ENCODE measurements at regions not wholly inside any gene's neighbourhood (a gene's known extent, or its start where the extent isn't known, plus 50 kb on each side); places are given as distances from the start of the nearest gene placed in this dataset.

DNA sequence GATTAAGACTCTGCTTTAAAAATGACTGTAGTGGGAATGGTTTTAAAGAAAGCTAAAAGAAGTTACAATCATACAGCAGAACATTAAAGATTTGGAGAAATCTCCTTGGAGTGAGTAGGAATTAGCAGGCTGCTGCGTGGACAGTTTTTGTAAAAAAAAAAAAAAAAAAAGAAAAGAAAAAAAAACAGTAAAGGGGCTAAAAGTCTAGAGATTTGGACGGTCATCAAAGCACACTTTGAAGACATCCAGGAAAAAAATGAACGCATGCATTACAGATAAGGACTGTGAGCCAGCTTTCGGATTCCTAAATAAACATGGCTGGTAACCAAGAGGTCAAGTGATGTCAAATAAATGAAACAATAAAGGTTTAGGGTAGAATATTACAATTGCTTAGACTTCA, 1700.6 kb downstream of the PCDH9 start:
- TF ChIP-seq ATF1 (CRISPR knock-in tag; IDR thresholded peaks at IDR 0.05) (no peak), HMGXB4 (CRISPR knock-in tag; IDR thresholded peaks at IDR 0.05) (no peak), FOXK1 (CRISPR knock-in tag; IDR thresholded peaks at IDR 0.05) (no peak), RORB (CRISPR knock-in tag; IDR thresholded peaks at IDR 0.05) (no peak), NFATC4 (CRISPR knock-in tag; IDR thresholded peaks at IDR 0.05) (no peak)
- TF ChIP-seq, protein P1, sequence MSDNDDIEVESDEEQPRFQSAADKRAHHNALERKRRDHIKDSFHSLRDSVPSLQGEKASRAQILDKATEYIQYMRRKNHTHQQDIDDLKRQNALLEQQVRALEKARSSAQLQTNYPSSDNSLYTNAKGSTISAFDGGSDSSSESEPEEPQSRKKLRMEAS (CRISPR knock-in tag; IDR thresholded peaks at IDR 0.05), result no peak
- TF ChIP-seq, protein P2, sequence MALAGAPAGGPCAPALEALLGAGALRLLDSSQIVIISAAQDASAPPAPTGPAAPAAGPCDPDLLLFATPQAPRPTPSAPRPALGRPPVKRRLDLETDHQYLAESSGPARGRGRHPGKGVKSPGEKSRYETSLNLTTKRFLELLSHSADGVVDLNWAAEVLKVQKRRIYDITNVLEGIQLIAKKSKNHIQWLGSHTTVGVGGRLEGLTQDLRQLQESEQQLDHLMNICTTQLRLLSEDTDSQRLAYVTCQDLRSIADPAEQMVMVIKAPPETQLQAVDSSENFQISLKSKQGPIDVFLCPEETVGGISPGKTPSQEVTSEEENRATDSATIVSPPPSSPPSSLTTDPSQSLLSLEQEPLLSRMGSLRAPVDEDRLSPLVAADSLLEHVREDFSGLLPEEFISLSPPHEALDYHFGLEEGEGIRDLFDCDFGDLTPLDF (CRISPR knock-in tag; IDR thresholded peaks at IDR 0.05), result no peak
- no peaks in the 10 kb centered on the region for H3K27me3 Mint-ChIP-seq (ENCODE audit: low read depth)
- ATAC-seq (no peak), DNase-seq (ENCODE audit: low spot score) (no peak)
- H3K27ac Mint-ChIP-seq, result no peak overlapping the region
- ChIA-PET CTCF (no interaction called here), POLR2A (no interaction called here)
- no peak overlapping the region for H3K4me3 Mint-ChIP-seq
- H3K9me3 Mint-ChIP-seq, result peaks cover 5% of the 10 kb centered on the region; the same call in 1 of the 2 replicates
- no peaks in the 10 kb centered on the region for H3K36me3 Mint-ChIP-seq
- H3K4me1 Mint-ChIP-seq, result peaks cover 2% of the 10 kb centered on the region; the same call in 1 of the 2 replicates

GRCh38 chr13:65508745-65509144, 1721.4 kb downstream of the PCDH9 start:
- CTCF ChIA-PET, result no interaction called here
- TF ChIP-seq ZBTB21 (CRISPR knock-in tag; IDR thresholded peaks at IDR 0.05; ENCODE audit: borderline replicate concordance) (no peak), GTF2I (CRISPR knock-in tag; conservative IDR thresholded peaks at IDR 0.05) (no peak), PREB (CRISPR knock-in tag; IDR thresholded peaks at IDR 0.05; ENCODE audit: borderline replicate concordance) (no peak), NFATC4 (CRISPR knock-in tag; IDR thresholded peaks at IDR 0.05) (no peak), CBFB (CRISPR knock-in tag; IDR thresholded peaks at IDR 0.05; ENCODE audit: low read depth) (no peak), FOXJ3 (CRISPR knock-in tag; IDR thresholded peaks at IDR 0.05; ENCODE audit: borderline replicate concordance) (no peak)
- no peaks in the 10 kb centered on the region for H3K36me3 Mint-ChIP-seq

GRCh38 chr13:65508338-65508737, 1721.8 kb downstream of the PCDH9 start:
- H3K4me3 Mint-ChIP-seq, result no peak overlapping the region
- TF ChIP-seq TCF7 (CRISPR knock-in tag; IDR thresholded peaks at IDR 0.05; ENCODE audit: low read depth), result no peak
- TF ChIP-seq FOXP1 (CRISPR knock-in tag; IDR thresholded peaks at IDR 0.05; ENCODE audit: borderline replicate concordance), result no peak
- no peaks in the 10 kb centered on the region for H3K36me3 Mint-ChIP-seq
- no peak overlapping the region for H3K27ac Mint-ChIP-seq
- ChIA-PET CTCF (no interaction called here), POLR2A (no interaction called here)
- ATAC-seq, result no peak
- no peaks in the 10 kb centered on the region for H3K27me3 Mint-ChIP-seq (ENCODE audit: low read depth)
- no peak for DNase-seq (ENCODE audit: low spot score)
- peaks cover 7% of the 10 kb centered on the region; the same call in 1 of the 2 replicates for H3K9me3 Mint-ChIP-seq
- no peaks in the 10 kb centered on the region for H3K4me1 Mint-ChIP-seq

More at GRCh38 chr13:65508745-65509144, 1721.4 kb downstream of the PCDH9 start:
- H3K9me3 Mint-ChIP-seq, result peaks cover 7% of the 10 kb centered on the region; the same call in 1 of the 2 replicates
- POLR2A ChIA-PET, result no interaction called here
- ATAC-seq, result no peak
- H3K4me1 Mint-ChIP-seq, result no peaks in the 10 kb centered on the region
- DNase-seq (ENCODE audit: low spot score), result no peak
- H3K4me3 Mint-ChIP-seq, result no peak overlapping the region
- no peaks in the 10 kb centered on the region for H3K27me3 Mint-ChIP-seq (ENCODE audit: low read depth)
- H3K27ac Mint-ChIP-seq, result no peak overlapping the region

DNA sequence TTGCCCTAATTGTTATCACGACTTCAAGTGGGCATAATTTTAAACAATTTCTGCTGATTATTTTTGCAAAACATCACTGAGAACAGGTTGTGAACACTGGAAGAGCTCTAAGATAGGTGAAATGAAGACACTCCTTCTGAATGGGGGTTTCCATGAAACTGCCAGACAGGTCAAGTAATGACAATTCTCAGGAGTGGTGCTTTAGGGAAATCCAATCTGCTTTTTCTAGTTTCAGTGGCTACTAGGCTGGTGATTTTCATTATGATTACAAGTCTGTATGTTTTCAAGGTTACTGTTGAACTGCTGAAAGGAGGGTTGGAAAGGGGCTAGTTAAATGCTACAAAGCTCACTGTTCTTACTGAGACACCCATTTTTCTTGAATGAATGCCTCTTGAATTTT, 1724.2 kb downstream of the PCDH9 start:
- Mint-ChIP-seq H3K27ac (no peak overlapping the region), H3K9me3 (peaks cover 11% of the 10 kb centered on the region), H3K4me3 (no peak overlapping the region), H3K36me3 (no peaks in the 10 kb centered on the region), H3K27me3 (ENCODE audit: low read depth) (no peaks in the 10 kb centered on the region), H3K4me1 (no peaks in the 10 kb centered on the region)
- CTCF ChIA-PET, result no interaction called here
- DNase-seq (ENCODE audit: low spot score) (no peak), ATAC-seq (no peak)
- POLR2A ChIA-PET, result no interaction called here
- TF ChIP-seq SP1 (CRISPR knock-in tag; conservative IDR thresholded peaks at IDR 0.05), result no peak
- no peak for TF ChIP-seq HMGXB4 (CRISPR knock-in tag; IDR thresholded peaks at IDR 0.05)
- TF ChIP-seq ATF6 (CRISPR knock-in tag; IDR thresholded peaks at IDR 0.05), result no peak
- no peak for TF ChIP-seq ATF3 (CRISPR knock-in tag; conservative IDR thresholded peaks at IDR 0.05)
- TF ChIP-seq E2F5 (CRISPR knock-in tag; IDR thresholded peaks at IDR 0.05), result no peak
- TF ChIP-seq GTF2I (CRISPR knock-in tag; conservative IDR thresholded peaks at IDR 0.05), result no peak
- TF ChIP-seq, protein P1 (CRISPR knock-in tag; IDR thresholded peaks at IDR 0.05), result no peak
